Erythroblast (primary cell): ENCODE measurements at regions not wholly inside any gene's neighbourhood (a gene's known extent, or its start where the extent isn't known, plus 50 kb on each side); places are given as distances from the start of the nearest gene placed in this dataset.

Source experiments
- GATA1 ChIP-seq: IDR thresholded peaks from 2 replicates; pipeline ENCODE4 v1.6.1; 2011; ENCODE audit warnings: low read depth, mild to moderate bottlenecking, control low read depth, low read length, moderate library complexity
- POLR2A ChIP-seq: IDR thresholded peaks from 2 replicates; pipeline ENCODE4 v1.6.1; 2011; ENCODE audit warnings: mild to moderate bottlenecking, low read length

DNA sequence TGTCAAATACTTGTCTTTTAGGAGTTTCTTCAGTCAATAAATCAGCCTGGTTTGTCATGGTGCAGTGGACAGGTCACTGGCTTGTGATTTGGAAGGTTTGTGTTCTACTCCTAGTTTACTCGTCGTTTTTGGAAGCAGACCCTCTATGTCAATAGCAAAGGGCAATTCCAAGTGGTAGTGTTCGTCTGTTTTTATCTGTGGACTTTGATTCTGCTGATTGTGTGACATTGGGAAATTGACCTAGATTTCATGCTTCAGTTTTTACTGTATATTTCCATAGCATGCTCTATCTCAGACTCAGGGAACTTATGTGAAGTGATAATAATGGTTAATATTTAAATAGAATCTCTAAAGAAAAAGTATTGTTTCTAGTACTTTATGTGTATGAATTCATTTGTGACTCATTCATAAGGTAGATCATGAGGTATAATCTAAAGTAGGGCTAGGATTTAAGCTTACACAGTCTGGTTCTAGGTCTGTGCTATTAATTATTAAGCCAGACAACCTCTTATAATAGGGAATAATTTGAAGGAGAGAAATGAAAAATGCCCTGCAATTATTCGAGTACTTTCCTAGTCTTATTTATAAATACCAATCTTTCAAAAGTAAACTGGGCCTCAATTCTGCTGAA lies 198.1 kb downstream of the REEP3 start:
- TF ChIP-seq POLR2A (no peak), GATA1 (no peak)
